HFFc6 (cell line): ENCODE measurements at regions not wholly inside any gene's neighbourhood (a gene's known extent, or its start where the extent isn't known, plus 50 kb on each side); places are given as distances from the start of the nearest gene placed in this dataset.
"Not testable (repeated sequence)": the region's sequence is repeated elsewhere in the genome, so short reads cannot be mapped to it uniquely, and the experiment has no call there.

Experiments
- DNase-seq: peaks from one replicate; pipeline ENCODE4 v3.0.0-alpha.2; 2018
- H3K27ac Mint-ChIP-seq: 2 replicates; pipeline ENCODE4 v1.8.0; 2020; ENCODE audit warnings: mild to moderate bottlenecking, mixed read lengths
- H3K27me3 Mint-ChIP-seq: 2 replicates; pipeline ENCODE4 v1.8.0; 2021; ENCODE audit warnings: mild to moderate bottlenecking, moderate library complexity, mixed read lengths; ENCODE audit not compliant: insufficient read depth
- H3K36me3 Mint-ChIP-seq: 2 replicates; pipeline ENCODE4 v1.8.0; 2021; ENCODE audit warnings: low read depth, mixed read lengths
- H3K4me1 Mint-ChIP-seq: 2 replicates; pipeline ENCODE4 v1.8.0; 2020; ENCODE audit warnings: low read depth, mixed read lengths
- H3K4me3 Mint-ChIP-seq: 2 replicates; pipeline ENCODE4 v1.8.0; 2020; ENCODE audit warnings: mild to moderate bottlenecking, moderate library complexity, mixed read lengths
- H3K9me3 Mint-ChIP-seq: 2 replicates; pipeline ENCODE4 v1.8.0; 2020; ENCODE audit warnings: mild to moderate bottlenecking, mixed read lengths

GRCh38 chr9:39649029-39649428, 293.6 kb downstream of the SPATA31A1 start:
- H3K9me3 Mint-ChIP-seq, H3K4me3 Mint-ChIP-seq, DNase-seq, H3K4me1 Mint-ChIP-seq, H3K27me3 Mint-ChIP-seq, H3K27ac Mint-ChIP-seq, H3K36me3 Mint-ChIP-seq: not testable (repeated sequence)

DNA sequence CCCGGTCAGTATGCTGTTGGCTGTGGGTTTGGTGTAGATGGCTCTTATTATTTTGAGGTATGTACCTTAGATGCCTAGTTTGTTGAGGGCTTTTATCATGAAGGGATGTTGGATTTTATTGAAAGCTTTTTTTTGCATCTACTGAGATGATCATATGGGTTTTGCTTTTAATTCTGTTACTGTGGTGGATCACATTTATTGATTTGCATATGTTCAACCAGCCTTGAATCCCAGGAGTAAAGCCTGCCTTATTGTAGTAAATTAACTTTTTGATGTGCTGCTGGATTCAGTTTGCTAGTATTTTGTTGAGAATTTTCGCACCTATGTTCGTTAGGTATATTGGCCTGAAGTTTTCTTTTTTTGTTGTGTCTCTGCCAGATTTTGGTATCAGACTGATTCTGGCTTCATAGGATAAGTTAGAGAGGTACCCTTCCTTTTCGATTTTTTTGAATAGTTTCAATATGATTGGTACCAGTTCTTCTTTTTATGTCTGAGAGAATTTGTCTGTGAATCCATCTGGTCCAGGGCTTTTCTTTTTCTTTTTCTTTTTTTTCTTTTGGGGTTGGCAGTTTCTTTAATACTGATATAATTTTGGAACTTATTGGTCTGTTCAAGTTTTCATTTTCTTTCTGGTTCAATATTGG, 301.6 kb downstream of the SPATA31A1 start:
- H3K36me3 Mint-ChIP-seq, H3K9me3 Mint-ChIP-seq, H3K4me3 Mint-ChIP-seq, H3K27ac Mint-ChIP-seq, H3K27me3 Mint-ChIP-seq, DNase-seq, H3K4me1 Mint-ChIP-seq: not testable (repeated sequence)

DNA sequence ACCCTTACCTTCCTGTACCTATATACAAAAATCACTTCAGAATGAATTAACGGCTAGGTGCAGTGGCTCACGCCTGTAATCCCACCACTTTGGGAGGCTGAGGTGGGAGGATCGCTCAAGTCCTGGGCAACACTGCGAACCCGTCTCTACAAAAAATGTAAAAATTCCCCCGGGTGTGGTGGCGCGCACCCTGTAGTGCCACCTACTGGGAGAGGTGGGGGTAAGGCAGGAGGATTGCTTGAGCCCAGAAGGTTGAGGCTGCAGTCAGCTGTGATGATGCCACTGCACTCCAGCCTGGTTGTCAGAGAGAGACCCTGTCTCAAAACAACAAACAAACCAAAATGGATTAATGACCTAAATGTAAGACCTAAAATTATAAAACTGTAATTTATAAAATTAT, 307.6 kb downstream of the SPATA31A1 start:
- DNase-seq, H3K4me1 Mint-ChIP-seq, H3K9me3 Mint-ChIP-seq, H3K36me3 Mint-ChIP-seq, H3K4me3 Mint-ChIP-seq, H3K27ac Mint-ChIP-seq, H3K27me3 Mint-ChIP-seq: not testable (repeated sequence)

DNA sequence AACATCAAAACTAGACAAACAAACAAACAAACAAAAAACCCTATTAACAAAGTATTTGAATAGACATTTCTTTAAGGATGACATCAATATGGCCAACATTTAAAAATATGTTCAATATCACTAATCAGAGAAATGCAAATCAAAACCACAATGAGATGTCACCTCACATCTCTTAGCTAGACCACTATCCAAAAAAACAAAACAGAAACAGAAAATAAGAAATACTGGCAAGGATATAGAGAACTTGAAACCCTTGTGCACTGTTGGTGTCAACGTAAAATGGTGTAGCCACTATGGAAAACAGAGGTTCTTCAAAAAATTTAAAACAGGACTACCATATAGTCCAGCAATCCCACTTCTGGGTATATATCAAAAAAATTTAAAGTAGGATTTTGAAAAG, 308.2 kb downstream of the SPATA31A1 start:
- H3K9me3 Mint-ChIP-seq, H3K36me3 Mint-ChIP-seq, H3K27me3 Mint-ChIP-seq: not testable (repeated sequence)

GRCh38 chr9:39665020-39665419, 309.6 kb downstream of the SPATA31A1 start:
- H3K4me3 Mint-ChIP-seq, H3K27me3 Mint-ChIP-seq, H3K9me3 Mint-ChIP-seq, H3K4me1 Mint-ChIP-seq, H3K27ac Mint-ChIP-seq, H3K36me3 Mint-ChIP-seq, DNase-seq: not testable (repeated sequence)

More for the DNA sequence above, 308.2 kb downstream of the SPATA31A1 start:
- not testable (repeated sequence) for H3K4me1 Mint-ChIP-seq, H3K27ac Mint-ChIP-seq, DNase-seq, H3K4me3 Mint-ChIP-seq

DNA sequence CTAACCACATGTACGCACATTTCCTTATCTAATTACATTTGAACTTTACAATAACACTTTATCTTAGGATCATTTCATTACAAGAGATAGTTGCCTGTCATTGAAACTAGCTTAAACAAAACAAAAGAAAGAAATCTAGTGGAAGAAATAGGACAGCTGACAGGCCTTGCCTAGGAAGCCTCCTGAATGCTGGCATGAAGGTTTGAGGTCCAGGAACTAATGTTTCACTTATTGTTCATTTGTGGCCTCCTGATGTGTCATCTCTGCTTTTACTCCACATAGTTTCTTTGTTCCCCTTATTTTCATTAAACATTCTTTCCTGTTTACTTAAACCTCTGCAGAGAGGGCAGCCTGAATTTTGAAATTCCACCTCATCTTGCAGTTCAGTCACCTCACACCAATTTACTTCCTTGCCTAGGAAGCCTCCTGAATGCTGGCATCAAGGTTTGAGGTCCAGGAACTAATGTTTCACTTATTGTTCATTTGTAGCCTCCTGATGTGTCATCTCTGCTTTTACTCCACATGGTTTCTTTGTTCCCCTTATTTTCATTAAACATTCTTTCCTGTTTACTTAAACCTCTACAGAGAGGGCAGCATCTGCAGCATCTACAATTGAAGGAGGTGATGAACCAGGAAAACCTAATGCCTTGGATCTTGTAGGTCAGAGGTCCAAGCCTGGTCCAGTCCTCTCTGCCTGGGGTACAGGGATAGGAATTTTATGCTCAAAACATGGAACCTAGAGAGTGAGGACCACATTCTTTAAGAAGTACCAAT, 319.2 kb downstream of the SPATA31A1 start:
- H3K36me3 Mint-ChIP-seq, DNase-seq, H3K4me3 Mint-ChIP-seq, H3K27ac Mint-ChIP-seq, H3K9me3 Mint-ChIP-seq, H3K4me1 Mint-ChIP-seq, H3K27me3 Mint-ChIP-seq: not testable (repeated sequence)

DNA sequence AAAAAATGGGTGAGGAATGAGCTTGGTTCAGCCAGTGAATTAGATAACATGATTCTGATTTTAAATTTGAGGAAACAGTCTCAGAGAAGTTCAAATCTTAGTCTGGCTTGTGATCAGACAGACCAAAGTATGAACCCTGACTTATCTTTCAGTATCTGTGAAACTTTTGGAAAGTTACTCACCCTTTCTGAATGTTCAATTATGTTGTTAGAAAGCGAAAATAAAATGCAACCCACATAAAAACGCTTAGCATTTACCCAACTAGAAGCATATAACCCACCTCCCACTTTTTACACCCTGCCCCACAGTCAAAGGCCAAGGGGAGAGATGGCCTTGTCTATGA, 319.7 kb downstream of the SPATA31A1 start:
- not testable (repeated sequence) for DNase-seq, H3K36me3 Mint-ChIP-seq, H3K27ac Mint-ChIP-seq, H3K27me3 Mint-ChIP-seq, H3K4me1 Mint-ChIP-seq, H3K9me3 Mint-ChIP-seq, H3K4me3 Mint-ChIP-seq

GRCh38 chr9:39678534-39679263, 323.2 kb downstream of the SPATA31A1 start:
- H3K27me3 Mint-ChIP-seq, H3K4me1 Mint-ChIP-seq, H3K27ac Mint-ChIP-seq, DNase-seq, H3K36me3 Mint-ChIP-seq, H3K4me3 Mint-ChIP-seq, H3K9me3 Mint-ChIP-seq: not testable (repeated sequence)

- not testable (repeated sequence) for H3K9me3 Mint-ChIP-seq, H3K4me3 Mint-ChIP-seq, H3K4me1 Mint-ChIP-seq, H3K27ac Mint-ChIP-seq, DNase-seq, H3K27me3 Mint-ChIP-seq, H3K36me3 Mint-ChIP-seq
These were observed 325.4 kb downstream of the SPATA31A1 start for GRCh38 chr9:39680694-39681401.

DNA sequence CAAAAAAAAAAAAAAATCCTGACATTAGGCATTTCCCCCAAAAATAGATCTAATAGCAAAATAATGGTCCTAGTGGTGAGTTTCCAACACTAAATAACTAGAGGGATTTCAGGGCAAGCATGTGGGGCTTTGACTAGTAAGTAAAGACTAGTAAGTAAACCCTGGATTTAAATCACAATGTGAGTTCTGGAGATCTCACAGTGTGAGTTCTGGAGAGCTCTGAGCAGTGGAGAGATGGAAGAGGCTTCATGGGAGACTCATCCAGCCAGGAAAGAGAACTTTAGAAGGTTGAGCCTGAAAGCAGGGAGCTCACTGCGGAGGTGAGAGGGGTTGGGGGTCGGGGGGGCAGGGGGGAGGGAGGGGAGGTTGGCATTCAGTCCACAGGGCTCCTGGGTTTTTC, 373.4 kb downstream of the SPATA31A1 start:
- H3K4me3 Mint-ChIP-seq, H3K4me1 Mint-ChIP-seq: not testable (repeated sequence)

GRCh38 chr9:39744898-39745297, 389.4 kb downstream of the SPATA31A1 start:
- H3K36me3 Mint-ChIP-seq, H3K4me3 Mint-ChIP-seq, H3K9me3 Mint-ChIP-seq, DNase-seq, H3K4me1 Mint-ChIP-seq, H3K27me3 Mint-ChIP-seq, H3K27ac Mint-ChIP-seq: not testable (repeated sequence)

More for the DNA sequence above, 373.4 kb downstream of the SPATA31A1 start:
- H3K36me3 Mint-ChIP-seq, H3K27ac Mint-ChIP-seq, H3K27me3 Mint-ChIP-seq, H3K9me3 Mint-ChIP-seq, DNase-seq: not testable (repeated sequence)

GRCh38 chr9:39775570-39775969, 420.1 kb downstream of the SPATA31A1 start:
- H3K4me3 Mint-ChIP-seq, H3K36me3 Mint-ChIP-seq, DNase-seq, H3K27me3 Mint-ChIP-seq, H3K4me1 Mint-ChIP-seq, H3K9me3 Mint-ChIP-seq, H3K27ac Mint-ChIP-seq: not testable (repeated sequence)
